Endothelial cell of umbilical vein (primary cell): ENCODE measurements at regions not wholly inside any gene's neighbourhood (a gene's known extent, or its start where the extent isn't known, plus 50 kb on each side); places are given as distances from the start of the nearest gene placed in this dataset.

Source experiments
- BruUV-seq: library from RNA; stranded (reverse); fragments of 400-500 nt; replicated peaks from 2 replicates; lab custom pipeline; 2021; lab: Mats Ljungman, UMichigan
- CTCF ChIA-PET: fragments of 300-600, 350-600 bp; sonication (Branson Sonifier 250); formaldehyde crosslinking; loops from one replicate; lab custom pipeline; 2021; ENCODE audit warnings: antibody characterized with exemption, inconsistent platforms; lab: Charles Lee
- POLR2A ChIA-PET: fragments of 300-600, 350-600 bp; sonication (Branson Sonifier 250); formaldehyde crosslinking; loops from one replicate; lab custom pipeline; 2021; ENCODE audit warnings: antibody characterized with exemption, inconsistent platforms; lab: Charles Lee
- DNase-seq: peaks from one replicate; pipeline ENCODE4 v3.0.0-alpha.2; 2011; ENCODE audit warnings: low read depth, low spot score
- FAIRE-seq: peaks from 2 replicates; lab custom pipeline; 2011; peaks lifted over from hg19 to GRCh38; lab: Jason Lieb, UNC
- H2AFZ ChIP-seq: 2 replicates; pipeline ENCODE4 v1.6.0; 2012; ENCODE audit warnings: low read depth, low read length, control low read depth, inconsistent platforms
- H3K27ac ChIP-seq: 2 replicates; pipeline ENCODE4 v1.5.1; 2011; ENCODE audit warnings: low read depth, mild to moderate bottlenecking, control low read depth, low read length, moderate library complexity; ENCODE audit not compliant: insufficient read depth
- H3K27me3 ChIP-seq, 2 experiments: 2 replicates each; pipeline versions ENCODE4 v1.6.0 to v1.6.1; 2011; ENCODE audit warnings: low read length in 2 of 2, mixed read lengths in 1 of 2; ENCODE audit not compliant: control insufficient read depth in 2 of 2, insufficient read depth in 2 of 2
- H3K36me3 ChIP-seq, 2 experiments: 2 replicates in 1 of 2; 3 replicates in 1 of 2; pipeline ENCODE4 v1.5.1; 2011; ENCODE audit warnings: low read length in 2 of 2, mild to moderate bottlenecking in 1 of 2, moderate library complexity in 1 of 2; ENCODE audit not compliant: control insufficient read depth in 2 of 2, insufficient read depth in 2 of 2; ENCODE audit errors: extremely low read depth in 1 of 2
- H3K4me1 ChIP-seq: 3 replicates; pipeline ENCODE4 v1.5.1; 2011; ENCODE audit warnings: mild to moderate bottlenecking, low read length; ENCODE audit not compliant: control insufficient read depth, insufficient read depth; ENCODE audit errors: extremely low read depth
- H3K4me2 ChIP-seq: 2 replicates; pipeline ENCODE4 v1.6.1; 2011; ENCODE audit warnings: low read length, control low read depth, mixed read lengths; ENCODE audit not compliant: insufficient read depth
- H3K4me3 ChIP-seq, 3 experiments: fragments of 200-600 bp in 1 of 3; sonication (generic), shearing (Covaris generic) in 1 of 3; replicated peaks in 1 of 3; 2 replicates each; pipeline ENCODE4 v1.5.1; 2011 to 2016; ENCODE audit warnings: control low read depth in 3 of 3, low read length in 3 of 3, mild to moderate bottlenecking in 2 of 3, inconsistent platforms in 1 of 3, low read depth in 1 of 3, moderate library complexity in 1 of 3; ENCODE audit not compliant: insufficient read depth in 1 of 3
- H3K79me2 ChIP-seq: 2 replicates; pipeline ENCODE4 v1.6.0; 2012; ENCODE audit warnings: low read length, inconsistent platforms; ENCODE audit not compliant: control insufficient read depth, insufficient read depth
- H3K9ac ChIP-seq: replicated peaks from 2 replicates; pipeline ENCODE3; 2011; ENCODE audit warnings: low read length, control low read depth; ENCODE audit not compliant: insufficient read depth; ENCODE audit errors: extremely low read depth
- H3K9me1 ChIP-seq: replicated peaks from 3 replicates; pipeline ENCODE4 v1.6.0; 2011; ENCODE audit warnings: mild to moderate bottlenecking, low read length; ENCODE audit not compliant: control insufficient read depth, insufficient read depth; ENCODE audit errors: extremely low read depth
- H3K9me3 ChIP-seq: replicated peaks from 2 replicates; pipeline ENCODE4 v1.5.1; 2012; ENCODE audit warnings: low read length, inconsistent platforms; ENCODE audit not compliant: control insufficient read depth, insufficient read depth
- H4K20me1 ChIP-seq: replicated peaks from 2 replicates; pipeline ENCODE3; 2011; ENCODE audit warnings: mild to moderate bottlenecking, low read length; ENCODE audit not compliant: control insufficient read depth, insufficient read depth; ENCODE audit errors: extremely low read depth
- CTCF ChIP-seq, 2 donors: IDR thresholded peaks; 1 replicate in 1 of 2; 2 replicates in 1 of 2; pipeline ENCODE4 v1.5.1; 2011; ENCODE audit warnings: low read length in 2 of 2, mild to moderate bottlenecking in 2 of 2, moderate library complexity in 2 of 2, control low read depth in 1 of 2, inconsistent platforms in 1 of 2, low read depth in 1 of 2; ENCODE audit not compliant: insufficient read depth in 1 of 2; ENCODE audit errors: extremely low read depth in 1 of 2
- EZH2 ChIP-seq: IDR thresholded peaks from 2 replicates; pipeline ENCODE4 v1.6.1; 2012; ENCODE audit warnings: borderline replicate concordance, low read depth, mild to moderate bottlenecking, moderate library complexity, low read length, inconsistent platforms; ENCODE audit not compliant: severe bottlenecking
- FOS ChIP-seq: IDR thresholded peaks from 2 replicates; pipeline ENCODE4 v1.6.1; 2011; ENCODE audit warnings: mild to moderate bottlenecking, low read length, moderate library complexity, borderline replicate concordance; ENCODE audit not compliant: insufficient read depth
- GATA2 ChIP-seq: IDR thresholded peaks from 2 replicates; pipeline ENCODE4 v1.7.0; 2011; ENCODE audit warnings: low read depth, mild to moderate bottlenecking, moderate library complexity, mixed read lengths, low read length; ENCODE audit not compliant: insufficient read length, insufficient read depth
- JUN ChIP-seq: IDR thresholded peaks from 2 replicates; pipeline ENCODE4 v1.6.1; 2011; ENCODE audit warnings: borderline replicate concordance, low read depth; ENCODE audit not compliant: insufficient read length, insufficient read depth
- MAX ChIP-seq: IDR thresholded peaks from 2 replicates; pipeline ENCODE4 v1.6.1; 2011; ENCODE audit not compliant: insufficient read depth, insufficient read length
- MYC ChIP-seq: IDR thresholded peaks from one replicate; pipeline ENCODE4 v1.6.1; 2011; ENCODE audit warnings: mild to moderate bottlenecking, low read depth, low read length
- POLR2A ChIP-seq: IDR thresholded peaks from 2 replicates; pipeline ENCODE4 v1.6.1; 2012; ENCODE audit warnings: low read depth, mild to moderate bottlenecking, control low read depth, low read length
- POLR2AphosphoS5 ChIP-seq: IDR thresholded peaks from 2 replicates; pipeline ENCODE4 v1.6.1; 2012; ENCODE audit warnings: low read depth, mild to moderate bottlenecking, control low read depth, low read length, moderate library complexity; ENCODE audit not compliant: insufficient read depth
- dilution Hi-C: fragments of 300-500 bp; cut with MboI; formaldehyde crosslinking; loops from one replicate; pipeline ENCODE4 v1.15.0; 2019; ENCODE audit warnings: low sequenced_read_pairs; ENCODE audit not compliant: extremely low pct_ligation_motif_present
- intact Hi-C: fragments of 100-400 bp; cut with micrococcal nuclease; formaldehyde crosslinking; loops from one replicate; pipeline ENCODE4 v1.10.0; 2022

- H3K79me2 ChIP-seq, result no peaks in the 10 kb centered on the region
- peaks cover 5% of the 10 kb centered on the region for H3K9me3 ChIP-seq
- H3K36me3 ChIP-seq, result no peaks in the 10 kb centered on the region
- BruUV-seq, result no TSS peak
- H3K4me1 ChIP-seq, result no peaks in the 10 kb centered on the region
- no peaks in the 10 kb centered on the region for H4K20me1 ChIP-seq
- H2AFZ ChIP-seq, result no peak overlapping the region
- H3K4me2 ChIP-seq, result no peak overlapping the region
- ChIA-PET CTCF (no interaction called here), POLR2A (no interaction called here)
- no peak overlapping the region for H3K9ac ChIP-seq
- no peak overlapping the region for H3K27ac ChIP-seq
- TF ChIP-seq FOS (no peak), EZH2 (no peak), JUN (no peak), POLR2A (no peak), MAX (no peak), GATA2 (no peak), CTCF (IDR thresholded peaks at IDR 0.05; ENCODE audit: extremely low read depth in 1 of 2, insufficient read depth in 1 of 2, low read depth in 1 of 2, low read length in 2 of 2) (no peak), MYC (no peak), POLR2AphosphoS5 (no peak)
- H3K27me3 ChIP-seq, result no peaks in the 10 kb centered on the region
- intact Hi-C loops (no loop called here), dilution Hi-C loops (no loop called here)
- no peak for FAIRE-seq
- H3K4me3 ChIP-seq, result no peak overlapping the region
- DNase-seq, result no peak
- H3K9me1 ChIP-seq, result no peaks in the 10 kb centered on the region
These were observed 940.9 kb downstream of the SLC4A3 start for GRCh38 chr2:220568296-220568695.
